H9 (cell line): ENCODE measurements at regions not wholly inside any gene's neighbourhood (a gene's known extent, or its start where the extent isn't known, plus 50 kb on each side); places are given as distances from the start of the nearest gene placed in this dataset.

ENCODE experiments used
- DNase-seq: peaks from one replicate; pipeline ENCODE4 v3.0.0-alpha.2; 2017
- H2AFZ ChIP-seq: one replicate; pipeline ENCODE4 v1.6.1; 2013; ENCODE audit warnings: mild to moderate bottlenecking, low read length, control low read depth, moderate library complexity
- H2AK5ac ChIP-seq: 2 replicates; pipeline ENCODE4 v1.6.1; 2013; ENCODE audit warnings: low read length, control low read depth, mixed read lengths; ENCODE audit not compliant: insufficient read length
- H2BK120ac ChIP-seq: one replicate; pipeline ENCODE4 v1.6.1; 2013; ENCODE audit warnings: low read depth, mild to moderate bottlenecking, low read length, control low read depth, inconsistent platforms; ENCODE audit not compliant: poor library complexity, severe bottlenecking
- H2BK12ac ChIP-seq: 2 replicates; pipeline ENCODE4 v1.6.1; 2013; ENCODE audit warnings: low read length, control low read depth, mixed read lengths, low read depth; ENCODE audit not compliant: insufficient read length
- H2BK15ac ChIP-seq: 2 replicates; pipeline ENCODE4 v1.6.1; 2013; ENCODE audit warnings: low read depth, low read length, control low read depth
- H2BK20ac ChIP-seq: one replicate; pipeline ENCODE4 v1.6.1; 2013; ENCODE audit warnings: low read depth, mild to moderate bottlenecking, low read length, control low read depth, inconsistent platforms; ENCODE audit not compliant: poor library complexity, severe bottlenecking
- H2BK5ac ChIP-seq: 2 replicates; pipeline ENCODE4 v1.6.1; 2013; ENCODE audit warnings: low read length, control low read depth, mixed read lengths; ENCODE audit not compliant: insufficient read length
- H3K14ac ChIP-seq: 2 replicates; pipeline ENCODE4 v1.6.1; 2013; ENCODE audit warnings: low read length, control low read depth; ENCODE audit not compliant: insufficient read depth
- H3K18ac ChIP-seq: 2 replicates; pipeline ENCODE4 v1.6.1; 2013; ENCODE audit warnings: low read depth, mild to moderate bottlenecking, mixed read lengths, low read length, control low read depth; ENCODE audit not compliant: insufficient read length
- H3K23ac ChIP-seq: 2 replicates; pipeline ENCODE4 v1.6.1; 2013; ENCODE audit warnings: low read length, control low read depth, mixed read lengths, low read depth; ENCODE audit not compliant: insufficient read length
- H3K23me2 ChIP-seq: 2 replicates; pipeline ENCODE4 v1.6.1; 2013; ENCODE audit warnings: low read depth, mild to moderate bottlenecking, mixed read lengths, low read length, control low read depth; ENCODE audit not compliant: insufficient read length, poor library complexity, severe bottlenecking
- H3K27ac ChIP-seq: 2 replicates; pipeline ENCODE4 v1.5.1; 2013; ENCODE audit warnings: low read length, control low read depth, mixed read lengths, low read depth; ENCODE audit not compliant: insufficient read length
- H3K27me3 ChIP-seq: 2 replicates; pipeline ENCODE4 v1.6.1; 2013; ENCODE audit warnings: low read length, control low read depth, inconsistent platforms; ENCODE audit not compliant: insufficient read depth
- H3K4ac ChIP-seq: 2 replicates; pipeline ENCODE4 v1.6.1; 2013; ENCODE audit warnings: low read depth, mild to moderate bottlenecking, control low read depth, inconsistent platforms, low read length, moderate library complexity
- H3K4me1 ChIP-seq: 2 replicates; pipeline ENCODE4 v1.6.1; 2013; ENCODE audit warnings: low read length, control low read depth, inconsistent platforms; ENCODE audit not compliant: insufficient read depth
- H3K4me2 ChIP-seq: 2 replicates; pipeline ENCODE4 v1.6.1; 2013; ENCODE audit warnings: low read length, control low read depth, mixed read lengths; ENCODE audit not compliant: insufficient read length, insufficient read depth
- H3K56ac ChIP-seq: 2 replicates; pipeline ENCODE4 v1.6.1; 2013; ENCODE audit warnings: low read depth, mild to moderate bottlenecking, mixed read lengths, low read length, control low read depth; ENCODE audit not compliant: insufficient read length
- H3K79me1 ChIP-seq: 2 replicates; pipeline ENCODE4 v1.6.1; 2013; ENCODE audit warnings: low read depth, mild to moderate bottlenecking, moderate library complexity, low read length, control low read depth, inconsistent platforms; ENCODE audit not compliant: insufficient read depth, poor library complexity, severe bottlenecking
- H3K79me2 ChIP-seq: 2 replicates; pipeline ENCODE4 v1.6.1; 2013; ENCODE audit warnings: low read length, control low read depth, inconsistent platforms; ENCODE audit not compliant: insufficient read depth
- H3K9ac ChIP-seq: 2 replicates; pipeline ENCODE4 v1.6.1; 2013; ENCODE audit warnings: low read length, control low read depth, mixed read lengths; ENCODE audit not compliant: insufficient read length; ENCODE audit errors: extremely low read depth
- H3K9me3 ChIP-seq: one replicate; pipeline ENCODE4 v1.6.1; 2013; ENCODE audit warnings: low read depth, low read length, inconsistent platforms; ENCODE audit not compliant: control insufficient read depth
- H3T11ph ChIP-seq: one replicate; pipeline ENCODE4 v1.6.1; 2013; ENCODE audit warnings: mild to moderate bottlenecking, low read length, control low read depth, inconsistent platforms
- H4K20me1 ChIP-seq: one replicate; pipeline ENCODE4 v1.6.1; 2013; ENCODE audit not compliant: control insufficient read depth, insufficient read length, insufficient read depth
- H4K5ac ChIP-seq: 2 replicates; pipeline ENCODE4 v1.6.1; 2013; ENCODE audit warnings: low read depth, mild to moderate bottlenecking, mixed read lengths, low read length, control low read depth; ENCODE audit not compliant: insufficient read length
- H4K8ac ChIP-seq: replicated peaks from 2 replicates; pipeline ENCODE4 v1.6.1; 2013; ENCODE audit warnings: low read length, control low read depth, mixed read lengths, low read depth; ENCODE audit not compliant: insufficient read length
- H4K91ac ChIP-seq: 2 replicates; pipeline ENCODE4 v1.6.1; 2013; ENCODE audit warnings: low read depth, mild to moderate bottlenecking, moderate library complexity, mixed read lengths, low read length, control low read depth; ENCODE audit not compliant: insufficient read length
- H3K27ac Mint-ChIP-seq, 3 experiments: 2 replicates in 2 of 3; 3 replicates in 1 of 3; pipeline ENCODE4 v1.8.0; 2020 to 2021; ENCODE audit warnings: mixed read lengths in 3 of 3, mild to moderate bottlenecking in 1 of 3, moderate library complexity in 1 of 3
- H3K27me3 Mint-ChIP-seq: 2 replicates; pipeline ENCODE4 v1.8.0; 2021; ENCODE audit warnings: low read depth, mild to moderate bottlenecking, moderate library complexity, mixed read lengths
- H3K36me3 Mint-ChIP-seq, 3 experiments: 2 replicates in 2 of 3; 3 replicates in 1 of 3; pipeline ENCODE4 v1.8.0; 2020 to 2021; ENCODE audit warnings: low read depth in 3 of 3, mixed read lengths in 3 of 3; ENCODE audit not compliant: insufficient read depth in 1 of 3
- H3K4me1 Mint-ChIP-seq, 2 experiments: 2 replicates each; pipeline ENCODE4 v1.8.0; 2020; ENCODE audit warnings: mixed read lengths in 2 of 2
- H3K4me3 Mint-ChIP-seq, 2 experiments: 2 replicates in 1 of 2; 3 replicates in 1 of 2; pipeline ENCODE4 v1.8.0; 2020 to 2021; ENCODE audit warnings: mild to moderate bottlenecking in 2 of 2, mixed read lengths in 2 of 2, moderate library complexity in 1 of 2
- H3K9me3 Mint-ChIP-seq, 2 experiments: 2 replicates in 1 of 2; 3 replicates in 1 of 2; pipeline ENCODE4 v1.8.0; 2020; ENCODE audit warnings: mild to moderate bottlenecking in 2 of 2, mixed read lengths in 2 of 2, moderate library complexity in 1 of 2
- TF ChIP-seq, protein P1 (sequence below): fragments of 200-600 bp; sonication (generic); conservative IDR thresholded peaks from 3 replicates; pipeline ENCODE4 v1.8.0; 2021; ENCODE audit warnings: antibody characterized with exemption, mild to moderate bottlenecking

DNA sequence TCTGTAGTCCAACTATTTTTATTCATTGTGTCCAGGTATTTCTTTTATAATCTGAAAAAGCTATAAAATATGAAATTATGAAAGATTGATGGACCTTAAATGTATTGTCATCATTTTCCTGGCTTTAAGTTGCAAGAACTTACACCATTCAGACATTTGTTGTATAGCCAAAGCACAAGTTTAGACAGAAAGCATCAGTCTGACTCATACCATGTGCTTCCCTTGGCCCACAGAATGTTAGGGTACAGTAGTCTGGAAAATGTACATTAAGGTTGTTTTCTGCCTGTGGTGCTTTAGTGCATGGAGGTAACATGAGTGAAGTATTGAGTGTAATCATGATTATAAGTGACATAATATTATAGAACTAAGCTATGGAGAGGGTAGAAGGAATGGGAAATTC is 1002.5 kb downstream of the BCL11B start:
- H3K9ac ChIP-seq = no peak overlapping the region
- no peaks in the 10 kb centered on the region for H3K4me1 ChIP-seq
- Mint-ChIP-seq H3K4me1 (0 out of 4 replicates have a peak, but pooled peaks cover 0 to 4% of the 10 kb centered on the region in 2 experiments), H3K4me3 (no peak overlapping the region), H3K36me3 (no peaks in the 10 kb centered on the region; a peak in 2 of 7 replicates), H3K27ac (no peak overlapping the region), H3K27me3 (no peaks in the 10 kb centered on the region; the same call in none of the 2 replicates), H3K9me3 (peaks cover 0 to 2% of the 10 kb centered on the region in 2 experiments; a peak in 4 of 5 replicates)
- H3K79me2 ChIP-seq = no peaks in the 10 kb centered on the region
- H3K27me3 ChIP-seq = no peaks in the 10 kb centered on the region
- no peaks in the 10 kb centered on the region for H3K23me2 ChIP-seq
- no peak overlapping the region for H2BK20ac ChIP-seq
- H4K8ac ChIP-seq = no peak overlapping the region
- no peak overlapping the region for H2BK120ac ChIP-seq
- DNase-seq = no peak
- no peaks in the 10 kb centered on the region for H3K9me3 ChIP-seq
- no peaks in the 10 kb centered on the region for H3K79me1 ChIP-seq
- no peak overlapping the region for H2AFZ ChIP-seq
- H2AK5ac ChIP-seq = no peak overlapping the region
- H3T11ph ChIP-seq = no peak overlapping the region
- H4K5ac ChIP-seq = no peak overlapping the region
- no peak overlapping the region for H3K14ac ChIP-seq
- no peak overlapping the region for H3K23ac ChIP-seq
- no peaks in the 10 kb centered on the region for H4K20me1 ChIP-seq
- no peak overlapping the region for H3K27ac ChIP-seq
- H2BK5ac ChIP-seq = no peak overlapping the region
- H3K18ac ChIP-seq = no peak overlapping the region
- no peak overlapping the region for H3K4ac ChIP-seq
- H4K91ac ChIP-seq = no peak overlapping the region
- H2BK15ac ChIP-seq = no peak overlapping the region
- H3K4me2 ChIP-seq = no peak overlapping the region
- no peak overlapping the region for H3K56ac ChIP-seq
- H2BK12ac ChIP-seq = no peak overlapping the region
- TF ChIP-seq, protein P1, sequence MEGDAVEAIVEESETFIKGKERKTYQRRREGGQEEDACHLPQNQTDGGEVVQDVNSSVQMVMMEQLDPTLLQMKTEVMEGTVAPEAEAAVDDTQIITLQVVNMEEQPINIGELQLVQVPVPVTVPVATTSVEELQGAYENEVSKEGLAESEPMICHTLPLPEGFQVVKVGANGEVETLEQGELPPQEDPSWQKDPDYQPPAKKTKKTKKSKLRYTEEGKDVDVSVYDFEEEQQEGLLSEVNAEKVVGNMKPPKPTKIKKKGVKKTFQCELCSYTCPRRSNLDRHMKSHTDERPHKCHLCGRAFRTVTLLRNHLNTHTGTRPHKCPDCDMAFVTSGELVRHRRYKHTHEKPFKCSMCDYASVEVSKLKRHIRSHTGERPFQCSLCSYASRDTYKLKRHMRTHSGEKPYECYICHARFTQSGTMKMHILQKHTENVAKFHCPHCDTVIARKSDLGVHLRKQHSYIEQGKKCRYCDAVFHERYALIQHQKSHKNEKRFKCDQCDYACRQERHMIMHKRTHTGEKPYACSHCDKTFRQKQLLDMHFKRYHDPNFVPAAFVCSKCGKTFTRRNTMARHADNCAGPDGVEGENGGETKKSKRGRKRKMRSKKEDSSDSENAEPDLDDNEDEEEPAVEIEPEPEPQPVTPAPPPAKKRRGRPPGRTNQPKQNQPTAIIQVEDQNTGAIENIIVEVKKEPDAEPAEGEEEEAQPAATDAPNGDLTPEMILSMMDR = no peak
